Peyer's patch (tissue), 4 donors: ENCODE measurements at regions not wholly inside any gene's neighbourhood (a gene's known extent, or its start where the extent isn't known, plus 50 kb on each side); places are given as distances from the start of the nearest gene placed in this dataset.
A peak's percentile ranks its signal among the peaks of the same experiment; 100 is the strongest.
"Not testable (repeated sequence)": the region's sequence is repeated elsewhere in the genome, so short reads cannot be mapped to it uniquely, and the experiment has no call there.

ENCODE experiments used
- DNase-seq, 3 donors: peaks; one replicate each; pipeline ENCODE4 v3.0.0-alpha.2; 2017 to 2019
- H3K27ac ChIP-seq, 4 donors: fragments of 200-600 bp; sonication (generic); one replicate each; pipeline ENCODE4 v1.5.1; 2016 to 2019
- H3K27me3 ChIP-seq, 2 donors: fragments of 200-600 bp; sonication (generic); one replicate each; pipeline ENCODE4 v1.5.1; 2019
- H3K36me3 ChIP-seq, 3 donors: fragments of 200-600 bp; sonication (generic); one replicate each; pipeline ENCODE4 v1.5.1; 2016 to 2019
- H3K4me1 ChIP-seq, 4 donors: fragments of 200-600 bp; sonication (generic); one replicate each; pipeline ENCODE4 v1.5.1; 2016 to 2019
- H3K4me3 ChIP-seq, 4 donors: fragments of 200-600 bp; sonication (generic); 1 replicate in 3 of 4; 2 replicates in 1 of 4; pipeline ENCODE4 v1.5.1; 2016 to 2019; ENCODE audit warnings: mild to moderate bottlenecking in 1 of 4
- H3K9me3 ChIP-seq, 4 donors: fragments of 200-600 bp; sonication (generic); one replicate each; pipeline ENCODE4 v1.5.1; 2016 to 2019; ENCODE audit warnings: mild to moderate bottlenecking in 1 of 4
- CTCF ChIP-seq, 6 experiments: fragments of 450-650 bp in 4 of 6; fragments of 200-600 bp in 2 of 6; sonication (generic) in 1 of 6; IDR thresholded peaks; one replicate each; pipeline ENCODE4 v1.5.1; 2017 to 2019; ENCODE audit warnings: antibody characterized with exemption in 6 of 6, mild to moderate bottlenecking in 3 of 6, moderate library complexity in 1 of 6
- POLR2A ChIP-seq, 2 donors: fragments of 450-650 bp; IDR thresholded peaks; one replicate each; pipeline ENCODE4 v1.5.1; 2017; ENCODE audit warnings: antibody characterized with exemption in 2 of 2, mild to moderate bottlenecking in 2 of 2, moderate library complexity in 2 of 2

GRCh38 chr21:14740116-14740515 lies 194.0 kb upstream of the SAMSN1 start:
- no peaks in the 10 kb centered on the region for H3K4me1 ChIP-seq
- TF ChIP-seq CTCF (IDR thresholded peaks at IDR 0.05) (no peak), POLR2A (IDR thresholded peaks at IDR 0.05) (no peak)
- no peak for DNase-seq
- H3K36me3 ChIP-seq: no peaks in the 10 kb centered on the region
- no peak overlapping the region for H3K27ac ChIP-seq
- no peaks in the 10 kb centered on the region for H3K27me3 ChIP-seq
- H3K4me3 ChIP-seq: no peak overlapping the region
- H3K9me3 ChIP-seq: no peaks in the 10 kb centered on the region

- H3K4me3 ChIP-seq: no peak overlapping the region
- H3K9me3 ChIP-seq: no peaks in the 10 kb centered on the region
- DNase-seq: no peak
- H3K27ac ChIP-seq: no peak overlapping the region
- no peaks in the 10 kb centered on the region for H3K36me3 ChIP-seq
- H3K4me1 ChIP-seq: no peaks in the 10 kb centered on the region
- TF ChIP-seq POLR2A (IDR thresholded peaks at IDR 0.05) (no peak), CTCF (IDR thresholded peaks at IDR 0.05) (no peak)
- no peaks in the 10 kb centered on the region for H3K27me3 ChIP-seq
Measured at GRCh38 chr21:14739590-14739989, 193.5 kb upstream of the SAMSN1 start.

GRCh38 chr21:14738576-14738975 lies 192.5 kb upstream of the SAMSN1 start:
- not testable (repeated sequence) for H3K4me3 ChIP-seq

GRCh38 chr21:14737922-14738321 lies 191.8 kb upstream of the SAMSN1 start:
- Histone ChIP-seq H3K9me3 (no peaks in the 10 kb centered on the region), H3K4me3 (no peak overlapping the region), H3K27me3 (no peaks in the 10 kb centered on the region), H3K4me1 (no peaks in the 10 kb centered on the region), H3K36me3 (no peaks in the 10 kb centered on the region), H3K27ac (no peak overlapping the region)
- DNase-seq: peak in 2 of 3 donors; percentile 43 to 73
- TF ChIP-seq POLR2A (IDR thresholded peaks at IDR 0.05): no peak
- peak; percentile 37 to 82 (median 76) for TF ChIP-seq CTCF (IDR thresholded peaks at IDR 0.05)

More at GRCh38 chr21:14738576-14738975, 192.5 kb upstream of the SAMSN1 start:
- DNase-seq, H3K4me1 ChIP-seq, H3K36me3 ChIP-seq, H3K27ac ChIP-seq, H3K27me3 ChIP-seq, H3K9me3 ChIP-seq: not testable (repeated sequence)

- no peak for DNase-seq
- TF ChIP-seq CTCF (IDR thresholded peaks at IDR 0.05): no peak
- TF ChIP-seq POLR2A (IDR thresholded peaks at IDR 0.05): no peak
- no peak overlapping the region for H3K27ac ChIP-seq
- H3K4me1 ChIP-seq: no peaks in the 10 kb centered on the region
- H3K36me3 ChIP-seq: no peaks in the 10 kb centered on the region
- no peaks in the 10 kb centered on the region for H3K27me3 ChIP-seq
- H3K4me3 ChIP-seq: no peak overlapping the region
- no peaks in the 10 kb centered on the region for H3K9me3 ChIP-seq
Measured at GRCh38 chr21:14737284-14737691, 191.2 kb upstream of the SAMSN1 start.

GRCh38 chr21:14736672-14737071 lies 190.6 kb upstream of the SAMSN1 start:
- DNase-seq: no peak
- H3K9me3 ChIP-seq: no peaks in the 10 kb centered on the region
- H3K4me1 ChIP-seq: no peaks in the 10 kb centered on the region
- H3K4me3 ChIP-seq: no peak overlapping the region
- no peak overlapping the region for H3K27ac ChIP-seq
- TF ChIP-seq POLR2A (IDR thresholded peaks at IDR 0.05) (no peak), CTCF (IDR thresholded peaks at IDR 0.05) (no peak)
- no peaks in the 10 kb centered on the region for H3K36me3 ChIP-seq
- no peaks in the 10 kb centered on the region for H3K27me3 ChIP-seq
